ENCODE measurements at regions not wholly inside any gene's neighbourhood (a gene's known extent, or its start where the extent isn't known, plus 50 kb on each side); places are given as distances from the start of the nearest gene placed in this dataset.

DNA sequence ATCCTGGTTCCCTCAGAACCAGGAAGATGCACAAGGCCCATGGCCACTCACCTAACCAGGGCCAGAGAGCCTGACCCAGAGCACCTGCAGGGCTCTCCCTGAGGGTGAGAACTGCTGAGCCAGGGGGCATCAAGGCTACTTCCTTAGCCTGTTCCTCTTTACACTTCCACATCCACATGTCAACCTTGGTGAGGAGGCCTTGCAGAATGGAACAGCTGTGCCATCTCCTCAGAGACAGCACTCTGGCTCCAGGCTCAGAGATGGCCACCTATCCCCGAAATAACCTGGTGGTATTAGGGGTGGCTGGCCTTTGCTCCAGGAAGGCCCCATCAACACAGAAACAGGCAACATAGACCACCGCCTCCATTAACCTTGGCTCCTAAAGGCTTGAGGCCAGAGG lies 473.0 kb downstream of the RPS24 start:
- DNase-seq: no peak

DNA sequence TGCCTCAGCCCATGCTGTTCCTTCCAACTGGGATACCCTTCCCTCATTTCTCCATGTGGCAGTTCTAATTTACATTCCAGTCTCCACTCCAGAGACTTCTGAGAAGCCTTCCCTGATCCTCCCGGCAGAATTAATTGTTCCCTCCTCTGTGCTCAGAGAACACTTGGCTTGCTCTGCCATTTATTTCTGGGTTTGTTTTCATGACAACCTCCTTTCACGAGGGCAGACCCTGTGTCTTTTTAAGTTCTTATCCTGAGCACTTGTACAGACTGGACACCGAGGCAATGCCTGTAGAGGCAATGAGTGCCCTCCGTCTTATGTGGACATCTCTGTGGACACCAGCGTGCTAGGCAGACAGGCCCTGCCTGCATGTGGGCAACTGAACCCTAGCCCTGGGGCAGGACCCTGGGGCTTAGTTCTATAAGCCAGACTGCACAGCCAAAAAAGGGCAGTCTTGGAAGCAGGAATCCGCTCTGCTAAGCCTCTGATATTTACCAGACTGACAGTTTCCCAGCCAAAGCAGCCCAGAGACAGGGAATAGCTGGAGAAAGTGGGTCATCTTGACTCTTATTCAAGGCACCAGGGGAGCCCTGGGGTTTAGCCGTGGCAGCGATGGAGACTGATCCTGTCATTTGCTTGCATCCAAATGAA lies 474.0 kb downstream of the RPS24 start:
- DNase-seq: no peak

DNA sequence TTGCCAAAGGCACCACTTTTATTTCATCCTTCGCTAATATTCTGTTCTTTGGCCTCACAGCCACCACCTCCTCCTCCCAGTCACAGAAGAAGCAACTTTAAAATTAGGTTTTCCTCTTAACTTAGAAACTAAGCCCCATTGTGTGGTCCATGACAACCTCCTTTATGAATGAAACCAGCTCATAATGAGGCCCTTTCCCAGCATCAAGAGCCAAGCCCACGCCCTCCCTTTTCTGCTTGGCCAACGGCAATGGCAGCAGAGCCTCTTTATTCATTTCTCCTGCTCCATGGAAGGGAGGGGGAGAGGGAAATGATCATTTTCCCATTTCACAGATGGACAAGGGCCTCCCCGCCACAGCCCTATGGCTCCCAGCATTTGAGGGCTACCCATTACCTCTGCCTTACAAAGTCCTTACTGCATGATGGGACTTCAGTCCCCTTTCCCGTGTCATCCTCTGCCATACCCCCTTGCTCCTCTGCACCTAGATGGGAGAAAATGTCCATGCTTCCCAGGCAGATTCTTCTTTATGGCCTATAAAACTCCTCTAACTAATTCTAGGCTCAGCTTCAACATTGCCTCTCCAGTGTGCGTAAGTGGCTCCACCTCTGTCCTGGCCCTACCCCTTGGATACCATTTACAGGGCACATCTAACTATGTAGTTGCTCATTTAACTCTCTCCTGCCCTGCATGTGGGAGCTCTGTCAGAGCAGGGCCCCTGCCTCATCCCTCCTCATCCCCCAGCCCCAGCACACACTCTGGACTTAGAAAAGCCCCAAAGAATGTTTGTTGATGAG lies 475.5 kb downstream of the RPS24 start:
- DNase-seq: no peak

- no peak for DNase-seq
Measured at GRCh38 chr10:78510566-78511323, 477.1 kb downstream of the RPS24 start.

- DNase-seq: no peak
Measured at GRCh38 chr10:78511324-78512204, 477.9 kb downstream of the RPS24 start.

DNA sequence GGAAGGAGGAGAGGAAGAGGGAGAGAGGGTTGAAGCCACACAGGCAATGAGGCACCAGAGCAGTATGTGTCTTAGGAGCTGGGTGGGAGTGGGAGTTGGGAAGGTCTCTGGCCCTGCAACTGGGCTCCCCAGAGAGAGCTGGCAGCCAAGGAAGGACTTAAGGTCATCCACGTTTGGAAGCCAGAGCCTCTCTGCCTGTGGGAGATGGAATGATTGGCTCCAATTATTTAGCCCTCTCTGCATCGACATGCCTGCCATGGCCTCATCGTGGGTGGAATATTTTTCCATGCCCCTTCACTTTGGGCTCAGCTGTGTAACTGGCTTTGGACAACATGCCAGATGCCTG lies 478.5 kb downstream of the RPS24 start:
- no peak for DNase-seq

- no peak for DNase-seq
Measured at GRCh38 chr10:78513330-78513729, 479.7 kb downstream of the RPS24 start.

DNA sequence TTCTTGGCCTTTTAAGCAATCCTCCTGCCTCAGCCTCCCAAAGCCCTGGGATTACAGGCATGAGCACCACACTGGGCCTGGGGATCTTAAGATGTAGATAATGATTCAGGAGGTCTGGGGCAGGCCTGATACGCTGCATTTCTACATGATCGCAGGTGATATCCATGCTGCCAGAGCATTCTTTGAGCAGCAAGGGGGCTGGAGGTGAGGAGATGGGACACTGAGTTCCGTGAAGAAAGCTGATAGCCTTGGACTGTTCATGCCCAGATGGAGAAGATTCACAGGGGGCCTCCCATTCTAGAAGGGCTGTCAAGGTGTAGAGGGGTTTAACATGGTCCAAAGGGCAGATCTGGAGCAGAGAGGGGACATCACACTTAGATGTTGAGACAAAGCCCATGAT lies 480.3 kb downstream of the RPS24 start:
- no peak for DNase-seq

- DNase-seq: no peak
Measured at GRCh38 chr10:78514459-78514858, 480.8 kb downstream of the RPS24 start.

DNA sequence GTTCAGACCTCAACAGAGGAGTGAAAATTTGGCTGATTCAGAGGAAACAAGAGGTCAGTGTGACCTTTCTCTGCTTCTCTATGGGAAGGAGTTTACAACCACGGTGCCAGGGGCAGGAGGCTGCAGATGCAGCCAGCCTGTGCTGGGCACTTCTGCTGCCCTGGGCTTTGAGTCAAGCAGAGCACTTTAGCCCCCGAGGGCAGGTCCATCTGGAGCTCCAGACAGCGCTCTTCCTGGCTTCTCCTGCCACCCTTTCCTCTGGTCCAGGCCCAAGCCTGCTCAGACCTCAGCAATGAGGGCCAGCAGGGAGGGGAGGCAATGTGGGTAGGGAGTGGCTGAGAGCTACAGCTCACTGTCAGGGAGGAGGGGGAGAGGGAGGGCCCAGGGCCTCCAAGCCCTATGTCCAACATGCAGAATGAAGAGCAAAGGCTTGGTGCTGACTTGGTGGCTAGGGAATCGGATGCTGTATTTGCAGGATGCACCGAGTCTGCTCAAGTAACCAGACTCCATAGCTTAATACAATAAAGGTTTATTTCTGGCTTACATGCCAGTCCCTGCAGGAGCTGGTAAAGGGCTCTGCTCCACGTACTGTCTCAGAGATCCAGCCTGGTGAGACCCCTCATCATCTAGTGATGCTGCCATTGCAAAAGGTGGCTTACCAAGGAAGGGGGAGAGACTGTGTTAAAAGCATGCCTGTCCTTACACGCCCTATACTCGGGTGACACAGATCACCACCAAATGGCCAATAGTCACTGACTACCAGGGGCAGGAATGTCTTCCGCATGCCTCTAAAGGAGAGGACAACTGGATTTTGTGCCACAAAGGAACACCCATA lies 481.6 kb downstream of the RPS24 start:
- no peak for DNase-seq

GRCh38 chr10:78515873-78516153 lies 482.1 kb downstream of the RPS24 start:
- no peak for DNase-seq

DNA sequence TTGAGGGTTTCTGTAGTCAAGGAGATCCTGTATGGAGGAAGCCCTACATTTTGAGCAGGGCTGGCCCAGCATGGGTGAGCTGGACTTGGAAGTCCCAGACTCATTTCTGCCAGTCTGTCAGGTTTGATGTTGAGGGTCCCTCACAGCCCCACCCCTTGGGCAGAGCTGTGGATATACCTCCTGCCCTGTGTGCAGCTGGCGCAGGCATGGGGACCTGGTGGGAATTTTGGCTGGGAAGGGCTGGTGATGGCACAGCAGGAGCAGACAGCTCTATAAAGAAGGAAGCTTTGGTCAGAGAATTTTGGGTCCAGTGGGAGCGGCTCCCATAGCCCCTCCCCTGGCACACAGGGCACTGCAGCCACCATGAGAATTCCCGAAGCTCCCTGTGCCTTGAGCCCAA lies 482.6 kb downstream of the RPS24 start:
- DNase-seq: no peak

DNA sequence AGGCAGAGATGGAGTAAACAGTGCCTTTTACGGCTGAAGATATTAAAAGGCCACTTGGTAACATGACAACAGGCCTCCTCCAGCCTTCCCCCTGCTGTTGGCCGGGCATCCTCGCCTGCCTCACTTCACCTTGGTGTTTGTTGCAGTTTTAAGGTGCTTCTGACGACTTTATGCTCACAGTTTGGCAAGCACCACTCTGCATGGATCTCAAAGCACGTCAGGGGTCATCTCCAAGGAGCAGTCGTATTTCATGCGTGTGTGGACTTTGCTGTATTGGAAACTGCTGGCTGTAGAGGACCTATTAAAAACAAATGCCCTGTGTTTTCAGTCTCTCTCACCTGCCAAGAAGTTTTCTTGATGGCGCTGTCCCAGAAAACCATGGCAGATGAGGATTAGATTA lies 483.1 kb downstream of the RPS24 start:
- DNase-seq: no peak

DNA sequence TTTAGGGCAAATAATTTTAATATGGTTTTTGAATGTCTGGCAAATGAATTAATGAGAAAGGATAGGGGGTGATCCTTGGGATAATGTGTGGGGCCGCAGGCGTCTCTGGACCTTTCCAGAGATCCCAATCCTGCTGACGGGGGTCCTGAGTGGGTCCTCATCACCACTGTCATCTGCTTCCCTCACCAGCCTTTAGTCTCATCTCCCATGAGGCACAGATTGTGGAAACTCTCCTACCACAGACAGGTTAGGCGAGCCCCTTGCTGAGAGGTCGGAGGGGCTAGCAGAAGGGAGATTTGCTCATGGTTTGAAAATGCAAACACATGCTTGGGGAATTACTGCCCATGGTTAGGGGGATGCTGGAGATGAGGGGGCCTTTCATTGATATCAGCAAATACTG lies 484.6 kb downstream of the RPS24 start:
- no peak for DNase-seq

- DNase-seq: no peak
Measured at GRCh38 chr10:78520737-78521430, 487.2 kb downstream of the RPS24 start.

- no peak for DNase-seq
Measured at GRCh38 chr10:78523453-78523852, 489.8 kb downstream of the RPS24 start.

DNA sequence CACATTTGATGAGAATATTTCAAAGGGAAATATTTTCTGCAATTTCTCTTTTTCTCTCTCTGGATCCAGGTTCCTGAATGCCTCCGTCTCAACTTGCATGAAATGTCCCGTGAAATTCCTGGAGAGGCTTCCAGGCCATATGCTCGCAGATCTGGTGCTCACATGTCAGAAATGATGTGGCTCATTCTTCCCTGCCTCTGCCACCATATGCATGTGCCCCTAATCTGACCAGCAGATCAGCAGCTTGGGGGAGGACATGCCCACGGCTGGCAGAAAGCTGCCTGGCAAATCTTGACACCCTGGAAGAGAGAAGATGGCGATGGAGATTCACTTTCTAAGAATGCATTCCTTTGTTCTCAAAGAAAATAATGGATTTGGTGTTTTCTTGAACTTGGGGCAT lies 490.7 kb downstream of the RPS24 start:
- DNase-seq: no peak

GRCh38 chr10:78524941-78525340 lies 491.3 kb downstream of the RPS24 start:
- no peak for DNase-seq

DNA sequence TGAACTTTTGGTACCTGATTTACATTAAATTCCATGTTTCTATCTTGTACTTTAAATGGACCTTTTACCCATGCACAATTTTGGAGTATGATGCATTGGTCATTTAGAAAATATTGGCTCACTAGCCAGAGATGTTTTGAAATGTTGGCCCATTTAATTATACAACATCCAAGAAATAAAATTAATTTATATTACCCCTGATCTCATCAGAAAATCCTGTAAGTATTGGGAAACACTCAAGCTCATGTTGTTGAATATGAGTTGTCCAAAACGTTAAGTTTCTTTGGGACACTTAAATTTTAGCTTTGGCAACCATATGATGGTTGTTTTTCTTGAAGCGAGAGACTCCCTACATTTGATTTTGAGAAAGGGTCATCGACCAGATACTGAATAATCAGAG lies 492.7 kb downstream of the RPS24 start:
- DNase-seq: no peak

DNA sequence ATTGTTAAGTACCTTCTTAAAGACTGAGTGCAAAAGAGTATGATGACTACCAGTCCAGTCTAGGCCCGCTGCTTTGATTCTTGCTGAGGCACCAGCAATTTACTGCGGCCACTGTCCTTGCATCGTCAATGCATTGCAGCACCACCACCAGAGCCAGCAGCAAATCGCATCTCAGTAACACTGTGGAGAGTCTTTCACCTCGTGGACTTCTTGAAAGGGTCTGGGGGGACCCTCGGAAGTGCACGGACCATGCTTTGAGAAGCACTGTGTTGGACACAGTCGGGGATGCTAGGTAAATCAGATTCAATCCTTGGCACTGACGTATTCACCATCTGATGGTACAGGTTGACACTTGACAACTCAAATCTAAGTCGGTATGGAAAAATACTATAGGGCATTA lies 493.6 kb downstream of the RPS24 start:
- DNase-seq: no peak

DNA sequence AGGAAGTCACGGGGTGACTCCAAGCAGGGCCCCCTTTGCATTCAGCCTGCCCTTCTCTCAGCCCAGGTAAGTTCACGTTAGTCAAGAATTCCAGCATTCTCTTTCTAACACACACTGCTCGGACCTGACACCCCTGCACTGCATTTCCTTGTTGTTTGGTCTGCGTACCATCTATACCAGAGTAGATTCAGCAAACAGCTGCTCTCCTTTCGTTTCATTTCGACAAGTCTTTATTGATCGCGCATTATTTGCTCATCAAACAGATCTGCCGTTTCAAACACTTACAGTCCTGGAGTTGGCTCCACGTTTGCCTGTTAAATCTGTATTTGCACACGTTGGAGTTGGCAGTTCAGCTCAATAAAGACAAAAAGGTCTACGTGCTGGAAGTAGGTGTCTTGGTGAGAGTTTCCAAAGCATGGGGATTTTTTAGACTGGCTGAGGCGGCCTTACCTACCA lies 495.1 kb downstream of the RPS24 start:
- no peak for DNase-seq

DNA sequence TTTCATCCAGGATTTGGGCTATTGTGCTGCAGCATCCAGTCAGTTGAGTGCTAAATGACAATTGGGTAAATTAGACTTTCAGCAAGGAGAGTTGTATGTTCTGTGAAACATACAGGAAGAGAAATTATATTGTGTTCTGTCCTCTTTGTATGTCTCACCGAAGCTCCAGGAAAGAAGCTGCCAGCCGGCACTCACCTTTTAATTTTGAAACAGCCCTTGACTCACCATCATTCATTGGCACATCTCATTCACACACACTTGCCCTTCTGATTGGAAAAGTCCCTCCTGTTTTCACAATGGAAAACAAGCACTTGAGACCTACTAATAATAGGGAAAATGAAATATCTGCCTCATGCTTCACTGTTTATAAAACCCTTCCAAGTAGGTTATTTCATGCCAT lies 495.6 kb downstream of the RPS24 start:
- DNase-seq: no peak

Data from SIG-M5 (cell line).